ENCODE measurements at regions not wholly inside any gene's neighbourhood (a gene's known extent, or its start where the extent isn't known, plus 50 kb on each side); places are given as distances from the start of the nearest gene placed in this dataset.

GRCh38 chr3:145124900-145125678, 1035.9 kb downstream of the PLOD2 start:
- H3K36me3 ChIP-seq (ENCODE audit: insufficient read depth, low read length): no peaks in the 10 kb centered on the region
- Mint-ChIP-seq H3K4me1 (ENCODE audit: low read depth, unreplicated experiment) (peaks cover 10% of the 10 kb centered on the region), H3K4me3 (ENCODE audit: unreplicated experiment) (no peak overlapping the region), H3K9me3 (ENCODE audit: unreplicated experiment) (no peaks in the 10 kb centered on the region), H3K27me3 (ENCODE audit: low read depth, unreplicated experiment) (no peaks in the 10 kb centered on the region), H3K27ac (ENCODE audit: unreplicated experiment) (no peak overlapping the region), H3K36me3 (ENCODE audit: low read depth, unreplicated experiment) (no peaks in the 10 kb centered on the region)
- no peaks in the 10 kb centered on the region for H3K4me1 ChIP-seq (ENCODE audit: insufficient read depth, low read length)
- H3K4me3 ChIP-seq (ENCODE audit: insufficient read depth, low read depth, low read length): no peak overlapping the region
- H4K20me1 ChIP-seq (ENCODE audit: insufficient read depth, low read length): no peaks in the 10 kb centered on the region
- no peak overlapping the region for H3K9ac ChIP-seq (ENCODE audit: low read length)
- no peak for TF ChIP-seq EZH2 (IDR thresholded peaks at IDR 0.05; ENCODE audit: insufficient read depth, low read length)
- no peak for TF ChIP-seq CTCF (IDR thresholded peaks at IDR 0.05; ENCODE audit: insufficient read depth, low read depth, low read length)
- no peaks in the 10 kb centered on the region for H3K9me3 ChIP-seq (ENCODE audit: insufficient read depth, low read depth, low read length)
- H3K27ac ChIP-seq (ENCODE audit: low read depth, low read length): no peak overlapping the region
- DNase-seq (ENCODE audit: low read depth) (peak; percentile 37), FAIRE-seq (no peak)
- no peaks in the 10 kb centered on the region for H3K79me2 ChIP-seq (ENCODE audit: insufficient read depth, low read length)
- no peak overlapping the region for H2AFZ ChIP-seq (ENCODE audit: low read depth, low read length)
- no peaks in the 10 kb centered on the region for H3K27me3 ChIP-seq (ENCODE audit: insufficient read depth, low read length)
- no peak overlapping the region for H3K4me2 ChIP-seq (ENCODE audit: low read length)

GRCh38 chr3:145133281-145133680, 1027.7 kb downstream of the PLOD2 start:
- Mint-ChIP-seq H3K4me3 (ENCODE audit: unreplicated experiment) (no peak overlapping the region), H3K27me3 (ENCODE audit: low read depth, unreplicated experiment) (no peaks in the 10 kb centered on the region), H3K4me1 (ENCODE audit: low read depth, unreplicated experiment) (peaks cover 2% of the 10 kb centered on the region), H3K27ac (ENCODE audit: unreplicated experiment) (no peak overlapping the region), H3K36me3 (ENCODE audit: low read depth, unreplicated experiment) (no peaks in the 10 kb centered on the region), H3K9me3 (ENCODE audit: unreplicated experiment) (no peaks in the 10 kb centered on the region)
- Histone ChIP-seq H3K4me3 (ENCODE audit: insufficient read depth, low read depth, low read length) (no peak overlapping the region), H3K4me1 (ENCODE audit: insufficient read depth, low read length) (no peaks in the 10 kb centered on the region), H3K27me3 (ENCODE audit: insufficient read depth, low read length) (no peaks in the 10 kb centered on the region), H2AFZ (ENCODE audit: low read depth, low read length) (no peak overlapping the region), H4K20me1 (ENCODE audit: insufficient read depth, low read length) (no peaks in the 10 kb centered on the region), H3K27ac (ENCODE audit: low read depth, low read length) (no peak overlapping the region), H3K79me2 (ENCODE audit: insufficient read depth, low read length) (no peaks in the 10 kb centered on the region), H3K9ac (ENCODE audit: low read length) (no peak overlapping the region), H3K9me3 (ENCODE audit: insufficient read depth, low read depth, low read length) (no peaks in the 10 kb centered on the region), H3K4me2 (ENCODE audit: low read length) (no peak overlapping the region), H3K36me3 (ENCODE audit: insufficient read depth, low read length) (no peaks in the 10 kb centered on the region)
- TF ChIP-seq CTCF (IDR thresholded peaks at IDR 0.05; ENCODE audit: insufficient read depth, low read depth, low read length): no peak
- TF ChIP-seq EZH2 (IDR thresholded peaks at IDR 0.05; ENCODE audit: insufficient read depth, low read length): no peak
- DNase-seq (ENCODE audit: low read depth): no peak
- FAIRE-seq: no peak

- Histone ChIP-seq H3K4me1 (ENCODE audit: insufficient read depth, low read length) (no peaks in the 10 kb centered on the region), H3K4me3 (ENCODE audit: insufficient read depth, low read depth, low read length) (no peak overlapping the region), H3K9ac (ENCODE audit: low read length) (no peak overlapping the region), H2AFZ (ENCODE audit: low read depth, low read length) (no peak overlapping the region), H3K27ac (ENCODE audit: low read depth, low read length) (no peak overlapping the region), H3K36me3 (ENCODE audit: insufficient read depth, low read length) (no peaks in the 10 kb centered on the region), H3K27me3 (ENCODE audit: insufficient read depth, low read length) (no peaks in the 10 kb centered on the region), H3K9me3 (ENCODE audit: insufficient read depth, low read depth, low read length) (no peaks in the 10 kb centered on the region), H3K4me2 (ENCODE audit: low read length) (no peak overlapping the region), H4K20me1 (ENCODE audit: insufficient read depth, low read length) (no peaks in the 10 kb centered on the region), H3K79me2 (ENCODE audit: insufficient read depth, low read length) (no peaks in the 10 kb centered on the region)
- Mint-ChIP-seq H3K9me3 (ENCODE audit: unreplicated experiment) (no peaks in the 10 kb centered on the region), H3K27ac (ENCODE audit: unreplicated experiment) (no peak overlapping the region), H3K4me1 (ENCODE audit: low read depth, unreplicated experiment) (peaks cover 2% of the 10 kb centered on the region), H3K36me3 (ENCODE audit: low read depth, unreplicated experiment) (no peaks in the 10 kb centered on the region), H3K27me3 (ENCODE audit: low read depth, unreplicated experiment) (no peaks in the 10 kb centered on the region), H3K4me3 (ENCODE audit: unreplicated experiment) (no peak overlapping the region)
- no peak for DNase-seq (ENCODE audit: low read depth)
- no peak for FAIRE-seq
- TF ChIP-seq CTCF (IDR thresholded peaks at IDR 0.05; ENCODE audit: insufficient read depth, low read depth, low read length) (no peak), EZH2 (IDR thresholded peaks at IDR 0.05; ENCODE audit: insufficient read depth, low read length) (no peak)
Measured at GRCh38 chr3:145134738-145135137, 1026.2 kb downstream of the PLOD2 start.

Measured in astrocyte (in vitro differentiated cells and primary cell).